Endothelial cell of umbilical vein (primary cell): ENCODE measurements at regions not wholly inside any gene's neighbourhood (a gene's known extent, or its start where the extent isn't known, plus 50 kb on each side); places are given as distances from the start of the nearest gene placed in this dataset.

Experiments used
- BruUV-seq: library from RNA; stranded (reverse); fragments of 400-500 nt; replicated peaks from 2 replicates; lab custom pipeline; 2021; lab: Mats Ljungman, UMichigan
- CTCF ChIA-PET: fragments of 300-600, 350-600 bp; sonication (Branson Sonifier 250); formaldehyde crosslinking; loops from one replicate; lab custom pipeline; 2021; ENCODE audit warnings: antibody characterized with exemption, inconsistent platforms; lab: Charles Lee
- POLR2A ChIA-PET: fragments of 300-600, 350-600 bp; sonication (Branson Sonifier 250); formaldehyde crosslinking; loops from one replicate; lab custom pipeline; 2021; ENCODE audit warnings: antibody characterized with exemption, inconsistent platforms; lab: Charles Lee
- DNase-seq: peaks from one replicate; pipeline ENCODE4 v3.0.0-alpha.2; 2011; ENCODE audit warnings: low read depth, low spot score
- FAIRE-seq: peaks from 2 replicates; lab custom pipeline; 2011; peaks lifted over from hg19 to GRCh38; lab: Jason Lieb, UNC
- H2AFZ ChIP-seq: 2 replicates; pipeline ENCODE4 v1.6.0; 2012; ENCODE audit warnings: low read depth, low read length, control low read depth, inconsistent platforms
- H3K27ac ChIP-seq: 2 replicates; pipeline ENCODE4 v1.5.1; 2011; ENCODE audit warnings: low read depth, mild to moderate bottlenecking, control low read depth, low read length, moderate library complexity; ENCODE audit not compliant: insufficient read depth
- H3K27me3 ChIP-seq, 2 experiments: 2 replicates each; pipeline versions ENCODE4 v1.6.0 to v1.6.1; 2011; ENCODE audit warnings: low read length in 2 of 2, mixed read lengths in 1 of 2; ENCODE audit not compliant: control insufficient read depth in 2 of 2, insufficient read depth in 2 of 2
- H3K36me3 ChIP-seq, 2 experiments: 2 replicates in 1 of 2; 3 replicates in 1 of 2; pipeline ENCODE4 v1.5.1; 2011; ENCODE audit warnings: low read length in 2 of 2, mild to moderate bottlenecking in 1 of 2, moderate library complexity in 1 of 2; ENCODE audit not compliant: control insufficient read depth in 2 of 2, insufficient read depth in 2 of 2; ENCODE audit errors: extremely low read depth in 1 of 2
- H3K4me1 ChIP-seq: 3 replicates; pipeline ENCODE4 v1.5.1; 2011; ENCODE audit warnings: mild to moderate bottlenecking, low read length; ENCODE audit not compliant: control insufficient read depth, insufficient read depth; ENCODE audit errors: extremely low read depth
- H3K4me2 ChIP-seq: 2 replicates; pipeline ENCODE4 v1.6.1; 2011; ENCODE audit warnings: low read length, control low read depth, mixed read lengths; ENCODE audit not compliant: insufficient read depth
- H3K4me3 ChIP-seq, 3 experiments: fragments of 200-600 bp in 1 of 3; sonication (generic), shearing (Covaris generic) in 1 of 3; replicated peaks in 1 of 3; 2 replicates each; pipeline ENCODE4 v1.5.1; 2011 to 2016; ENCODE audit warnings: control low read depth in 3 of 3, low read length in 3 of 3, mild to moderate bottlenecking in 2 of 3, inconsistent platforms in 1 of 3, low read depth in 1 of 3, moderate library complexity in 1 of 3; ENCODE audit not compliant: insufficient read depth in 1 of 3
- H3K79me2 ChIP-seq: 2 replicates; pipeline ENCODE4 v1.6.0; 2012; ENCODE audit warnings: low read length, inconsistent platforms; ENCODE audit not compliant: control insufficient read depth, insufficient read depth
- H3K9ac ChIP-seq: replicated peaks from 2 replicates; pipeline ENCODE3; 2011; ENCODE audit warnings: low read length, control low read depth; ENCODE audit not compliant: insufficient read depth; ENCODE audit errors: extremely low read depth
- H3K9me1 ChIP-seq: replicated peaks from 3 replicates; pipeline ENCODE4 v1.6.0; 2011; ENCODE audit warnings: mild to moderate bottlenecking, low read length; ENCODE audit not compliant: control insufficient read depth, insufficient read depth; ENCODE audit errors: extremely low read depth
- H3K9me3 ChIP-seq: replicated peaks from 2 replicates; pipeline ENCODE4 v1.5.1; 2012; ENCODE audit warnings: low read length, inconsistent platforms; ENCODE audit not compliant: control insufficient read depth, insufficient read depth
- H4K20me1 ChIP-seq: replicated peaks from 2 replicates; pipeline ENCODE3; 2011; ENCODE audit warnings: mild to moderate bottlenecking, low read length; ENCODE audit not compliant: control insufficient read depth, insufficient read depth; ENCODE audit errors: extremely low read depth
- CTCF ChIP-seq, 2 donors: IDR thresholded peaks; 1 replicate in 1 of 2; 2 replicates in 1 of 2; pipeline ENCODE4 v1.5.1; 2011; ENCODE audit warnings: low read length in 2 of 2, mild to moderate bottlenecking in 2 of 2, moderate library complexity in 2 of 2, control low read depth in 1 of 2, inconsistent platforms in 1 of 2, low read depth in 1 of 2; ENCODE audit not compliant: insufficient read depth in 1 of 2; ENCODE audit errors: extremely low read depth in 1 of 2
- EZH2 ChIP-seq: IDR thresholded peaks from 2 replicates; pipeline ENCODE4 v1.6.1; 2012; ENCODE audit warnings: borderline replicate concordance, low read depth, mild to moderate bottlenecking, moderate library complexity, low read length, inconsistent platforms; ENCODE audit not compliant: severe bottlenecking
- FOS ChIP-seq: IDR thresholded peaks from 2 replicates; pipeline ENCODE4 v1.6.1; 2011; ENCODE audit warnings: mild to moderate bottlenecking, low read length, moderate library complexity, borderline replicate concordance; ENCODE audit not compliant: insufficient read depth
- GATA2 ChIP-seq: IDR thresholded peaks from 2 replicates; pipeline ENCODE4 v1.7.0; 2011; ENCODE audit warnings: low read depth, mild to moderate bottlenecking, moderate library complexity, mixed read lengths, low read length; ENCODE audit not compliant: insufficient read length, insufficient read depth
- JUN ChIP-seq: IDR thresholded peaks from 2 replicates; pipeline ENCODE4 v1.6.1; 2011; ENCODE audit warnings: borderline replicate concordance, low read depth; ENCODE audit not compliant: insufficient read length, insufficient read depth
- MAX ChIP-seq: IDR thresholded peaks from 2 replicates; pipeline ENCODE4 v1.6.1; 2011; ENCODE audit not compliant: insufficient read depth, insufficient read length
- MYC ChIP-seq: IDR thresholded peaks from one replicate; pipeline ENCODE4 v1.6.1; 2011; ENCODE audit warnings: mild to moderate bottlenecking, low read depth, low read length
- POLR2A ChIP-seq: IDR thresholded peaks from 2 replicates; pipeline ENCODE4 v1.6.1; 2012; ENCODE audit warnings: low read depth, mild to moderate bottlenecking, control low read depth, low read length
- POLR2AphosphoS5 ChIP-seq: IDR thresholded peaks from 2 replicates; pipeline ENCODE4 v1.6.1; 2012; ENCODE audit warnings: low read depth, mild to moderate bottlenecking, control low read depth, low read length, moderate library complexity; ENCODE audit not compliant: insufficient read depth
- dilution Hi-C: fragments of 300-500 bp; cut with MboI; formaldehyde crosslinking; loops from one replicate; pipeline ENCODE4 v1.15.0; 2019; ENCODE audit warnings: low sequenced_read_pairs; ENCODE audit not compliant: extremely low pct_ligation_motif_present
- intact Hi-C: fragments of 100-400 bp; cut with micrococcal nuclease; formaldehyde crosslinking; loops from one replicate; pipeline ENCODE4 v1.10.0; 2022

GRCh38 chr16:8204769-8205168, 385.5 kb downstream of the TMEM114 start:
- H2AFZ ChIP-seq: no peak overlapping the region
- H3K27me3 ChIP-seq: no peaks in the 10 kb centered on the region
- TF ChIP-seq CTCF (IDR thresholded peaks at IDR 0.05; ENCODE audit: extremely low read depth in 1 of 2, insufficient read depth in 1 of 2, low read depth in 1 of 2, low read length in 2 of 2) (no peak), FOS (no peak), MAX (no peak), EZH2 (no peak), MYC (no peak), JUN (no peak), GATA2 (no peak), POLR2A (no peak), POLR2AphosphoS5 (no peak)
- intact Hi-C loops: no loop called here
- H3K79me2 ChIP-seq: no peaks in the 10 kb centered on the region
- no peaks in the 10 kb centered on the region for H3K9me1 ChIP-seq
- DNase-seq (no peak), FAIRE-seq (no peak)
- no peaks in the 10 kb centered on the region for H3K36me3 ChIP-seq
- ChIA-PET POLR2A (no interaction called here), CTCF (no interaction called here)
- no peak overlapping the region for H3K27ac ChIP-seq
- H4K20me1 ChIP-seq: no peaks in the 10 kb centered on the region
- no peaks in the 10 kb centered on the region for H3K4me1 ChIP-seq
- dilution Hi-C loops: no loop called here
- H3K9me3 ChIP-seq: peaks cover 2% of the 10 kb centered on the region
- H3K9ac ChIP-seq: no peak overlapping the region
- no peak overlapping the region for H3K4me2 ChIP-seq
- H3K4me3 ChIP-seq: no peak overlapping the region
- BruUV-seq: no TSS peak
